Effector memory CD4-positive, alpha-beta T cell (primary cell): ENCODE measurements at regions not wholly inside any gene's neighbourhood (a gene's known extent, or its start where the extent isn't known, plus 50 kb on each side); places are given as distances from the start of the nearest gene placed in this dataset.

Experiments used
- DNase-seq, 3 donors: peaks; one replicate each; pipeline ENCODE4 v3.0.0-alpha.2; 2020
- H3K27ac ChIP-seq: 2 replicates; pipeline ENCODE4 v1.7.0; 2013; ENCODE audit warnings: mild to moderate bottlenecking, low read length, moderate library complexity; ENCODE audit not compliant: insufficient read depth, poor library complexity, severe bottlenecking
- H3K27me3 ChIP-seq: replicated peaks from 2 replicates; pipeline ENCODE4 v1.7.0; 2013; ENCODE audit warnings: mild to moderate bottlenecking, low read length; ENCODE audit not compliant: insufficient read depth, control insufficient read depth, poor library complexity, severe bottlenecking
- H3K36me3 ChIP-seq: 2 replicates; pipeline ENCODE4 v1.7.0; 2013; ENCODE audit warnings: mild to moderate bottlenecking, low read length, moderate library complexity; ENCODE audit not compliant: control insufficient read depth, insufficient read depth
- H3K4me1 ChIP-seq: 2 replicates; pipeline ENCODE4 v1.7.0; 2013; ENCODE audit warnings: low read length, mild to moderate bottlenecking; ENCODE audit not compliant: control insufficient read depth, insufficient read depth, poor library complexity, severe bottlenecking
- H3K4me3 ChIP-seq: 2 replicates; pipeline ENCODE4 v1.7.0; 2013; ENCODE audit warnings: low read length, low read depth, mild to moderate bottlenecking; ENCODE audit not compliant: insufficient read depth, poor library complexity, severe bottlenecking
- H3K9me3 ChIP-seq: 2 replicates; pipeline ENCODE4 v1.7.0; 2013; ENCODE audit warnings: mild to moderate bottlenecking, low read length, moderate library complexity; ENCODE audit not compliant: control insufficient read depth

DNA sequence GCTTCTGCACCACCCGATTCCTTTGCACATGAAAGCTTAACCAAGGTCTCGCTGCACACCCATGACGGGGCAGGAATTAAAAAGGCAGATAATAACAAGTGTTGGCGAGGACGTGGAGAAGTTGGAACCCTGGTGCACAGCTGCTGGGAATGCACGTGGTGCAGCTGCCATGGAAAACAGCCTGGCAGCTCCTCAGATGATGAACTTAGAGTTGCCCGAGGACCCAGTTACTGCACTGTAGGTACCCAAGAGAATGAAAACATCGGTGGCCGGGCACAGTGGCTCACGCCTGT, 211.6 kb upstream of the CIBAR2 start:
- Histone ChIP-seq H3K36me3 (no peaks in the 10 kb centered on the region), H3K27me3 (no peaks in the 10 kb centered on the region), H3K4me1 (no peaks in the 10 kb centered on the region), H3K4me3 (no peak overlapping the region), H3K9me3 (no peaks in the 10 kb centered on the region), H3K27ac (no peak overlapping the region)
- DNase-seq = no peak

DNA sequence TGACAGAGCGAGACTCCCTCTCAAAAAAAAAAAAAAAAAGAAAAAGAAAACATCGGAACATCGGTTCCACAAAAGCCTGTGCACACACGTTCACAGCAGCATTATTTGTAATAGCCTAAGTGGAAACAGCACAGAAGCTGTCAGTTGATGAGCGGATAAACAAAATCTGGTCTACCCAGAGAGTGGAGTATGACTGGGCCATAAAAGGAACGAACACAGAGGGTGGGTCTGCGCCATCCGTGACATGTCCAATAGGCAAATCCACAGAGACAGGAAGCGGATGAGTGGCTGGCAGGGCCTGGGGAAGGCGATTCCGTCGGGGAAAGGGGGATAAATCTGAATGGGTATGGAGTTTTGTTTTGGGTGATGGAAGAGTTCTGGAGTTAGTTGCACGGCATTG, 212.2 kb upstream of the CIBAR2 start:
- Histone ChIP-seq H3K4me1 (no peaks in the 10 kb centered on the region), H3K27me3 (no peaks in the 10 kb centered on the region), H3K36me3 (no peaks in the 10 kb centered on the region)

DNA sequence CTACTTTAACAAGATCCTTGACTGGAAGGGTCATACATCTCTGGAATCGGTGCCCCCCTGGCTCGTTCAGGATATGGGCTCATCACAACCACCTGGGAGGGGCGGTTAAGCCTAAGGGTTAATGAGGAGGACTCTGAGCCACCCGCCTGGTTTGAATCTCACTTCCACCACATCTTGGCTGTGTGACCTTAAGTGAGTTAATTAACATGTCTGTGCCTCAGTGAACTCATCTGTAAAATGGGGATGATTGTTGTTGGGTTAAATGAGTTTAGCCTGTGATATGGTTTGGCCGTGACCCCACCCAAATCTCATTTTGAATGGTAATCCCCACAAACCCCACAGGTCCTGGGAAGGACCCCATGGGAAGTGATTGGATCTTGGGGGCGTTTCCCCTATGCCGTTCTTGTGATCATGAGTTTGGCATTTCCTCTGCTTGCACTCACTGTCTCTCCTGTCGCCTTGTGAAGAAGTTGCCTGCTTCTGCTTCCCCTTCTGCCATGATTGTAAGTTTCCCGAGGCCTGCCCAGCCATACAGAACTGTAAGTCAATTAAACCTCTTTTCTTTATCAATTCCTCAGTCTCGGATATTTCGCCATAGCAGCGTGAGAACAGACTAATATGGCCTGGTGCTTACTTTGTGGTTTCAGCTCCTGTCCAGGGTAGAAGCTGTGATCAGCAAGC, 214.0 kb upstream of the CIBAR2 start:
- H3K27ac ChIP-seq = no peak overlapping the region
- H3K9me3 ChIP-seq = no peaks in the 10 kb centered on the region
- no peaks in the 10 kb centered on the region for H3K27me3 ChIP-seq
- no peaks in the 10 kb centered on the region for H3K4me1 ChIP-seq
- no peak overlapping the region for H3K4me3 ChIP-seq
- no peak for DNase-seq
- H3K36me3 ChIP-seq = no peaks in the 10 kb centered on the region

More for the DNA sequence above, 212.2 kb upstream of the CIBAR2 start:
- Histone ChIP-seq H3K4me3 (no peak overlapping the region), H3K9me3 (no peaks in the 10 kb centered on the region), H3K27ac (no peak overlapping the region)
- no peak for DNase-seq

DNA sequence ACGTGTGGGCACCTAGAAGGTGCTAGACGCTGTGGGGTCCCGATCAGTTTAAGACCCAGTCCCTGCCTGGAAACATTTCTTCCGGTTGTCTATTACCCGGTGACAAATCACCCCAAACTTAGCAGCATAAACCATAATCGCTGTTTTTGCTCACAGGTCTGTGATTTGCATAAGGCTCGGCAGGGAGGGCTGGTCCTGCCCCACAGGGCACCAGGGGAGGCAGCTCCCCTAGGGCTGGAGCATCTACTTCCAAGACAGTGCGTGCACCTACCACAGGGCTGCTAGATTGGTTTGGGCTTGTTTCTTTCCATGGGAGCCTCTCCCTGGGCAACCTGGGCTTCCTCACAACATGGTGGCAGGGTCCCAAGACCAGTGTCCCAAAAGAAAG, 214.5 kb upstream of the CIBAR2 start:
- Histone ChIP-seq H3K36me3 (no peaks in the 10 kb centered on the region), H3K4me3 (no peak overlapping the region), H3K27me3 (no peaks in the 10 kb centered on the region), H3K27ac (no peak overlapping the region), H3K4me1 (no peaks in the 10 kb centered on the region), H3K9me3 (no peaks in the 10 kb centered on the region)
- DNase-seq = no peak

DNA sequence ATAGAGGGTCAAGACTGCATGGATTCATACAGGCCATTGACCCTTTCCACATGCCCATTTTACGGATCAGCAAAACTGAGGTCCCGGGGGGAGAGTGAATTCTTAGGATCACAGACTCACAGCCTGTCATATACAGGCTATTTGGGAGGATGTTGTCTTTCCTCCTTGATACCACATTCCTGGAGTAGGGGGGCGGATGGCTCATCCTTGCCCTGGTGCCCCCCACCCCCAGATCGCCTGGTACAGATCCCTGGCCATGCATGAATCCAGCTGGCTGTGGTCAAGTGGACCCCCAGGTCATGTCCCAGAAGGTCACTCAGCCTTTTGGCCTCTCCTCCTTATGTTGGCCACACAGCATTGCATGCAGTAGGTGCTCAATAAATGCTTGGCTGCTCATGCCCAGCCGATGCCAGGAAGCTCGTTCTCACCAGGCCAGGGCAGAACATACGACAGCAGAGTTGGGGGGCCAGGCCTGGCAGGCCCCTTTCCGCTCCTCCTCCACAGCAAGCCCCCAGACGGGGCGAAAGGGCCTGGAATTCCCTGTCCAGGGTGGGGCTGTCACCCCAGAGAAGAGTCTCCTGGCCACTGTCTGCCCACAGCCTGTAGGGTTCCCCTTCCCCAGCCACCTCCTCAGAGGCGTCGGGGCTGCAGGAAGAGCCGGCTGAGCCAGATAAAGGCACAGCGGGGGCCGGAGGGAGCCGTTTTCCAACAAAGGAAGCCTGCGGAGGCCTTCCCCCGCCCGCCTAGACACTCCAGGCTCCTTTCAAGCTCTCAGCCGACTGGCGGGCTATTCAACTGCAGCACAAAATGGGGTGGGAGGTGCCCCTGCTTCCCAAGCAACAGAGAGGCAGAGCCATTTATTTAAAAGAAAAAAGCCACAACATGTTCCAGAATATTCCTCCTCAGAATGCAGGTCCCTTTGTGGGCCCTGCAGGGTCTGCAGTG, 215.7 kb upstream of the CIBAR2 start:
- DNase-seq = no peak
- no peaks in the 10 kb centered on the region for H3K27me3 ChIP-seq
- H3K36me3 ChIP-seq = no peaks in the 10 kb centered on the region
- no peak overlapping the region for H3K4me3 ChIP-seq
- H3K27ac ChIP-seq = no peak overlapping the region
- H3K4me1 ChIP-seq = no peaks in the 10 kb centered on the region
- H3K9me3 ChIP-seq = no peaks in the 10 kb centered on the region

DNA sequence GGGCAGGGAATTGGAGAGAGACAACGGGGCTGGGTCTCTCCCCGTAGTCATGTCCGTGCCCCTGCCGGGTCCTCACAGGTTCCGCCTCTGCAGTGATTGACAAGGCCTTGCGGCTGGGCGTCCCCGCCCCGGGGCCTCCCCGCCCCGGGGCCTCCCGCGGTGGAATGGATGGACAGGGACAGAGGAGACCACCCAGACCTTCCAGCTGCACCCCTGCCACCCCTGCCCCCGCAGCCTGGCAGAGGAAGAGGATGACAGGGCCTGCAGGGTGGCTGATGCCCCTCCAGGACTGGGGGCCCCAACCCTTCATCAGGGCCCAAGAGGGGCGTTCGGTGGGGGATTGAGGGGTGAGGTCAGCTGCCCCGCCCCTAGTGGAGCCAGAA, 216.4 kb upstream of the CIBAR2 start:
- DNase-seq = no peak
- Histone ChIP-seq H3K27me3 (no peaks in the 10 kb centered on the region), H3K4me1 (no peaks in the 10 kb centered on the region), H3K9me3 (no peaks in the 10 kb centered on the region), H3K27ac (no peak overlapping the region), H3K36me3 (no peaks in the 10 kb centered on the region), H3K4me3 (no peak overlapping the region)

DNA sequence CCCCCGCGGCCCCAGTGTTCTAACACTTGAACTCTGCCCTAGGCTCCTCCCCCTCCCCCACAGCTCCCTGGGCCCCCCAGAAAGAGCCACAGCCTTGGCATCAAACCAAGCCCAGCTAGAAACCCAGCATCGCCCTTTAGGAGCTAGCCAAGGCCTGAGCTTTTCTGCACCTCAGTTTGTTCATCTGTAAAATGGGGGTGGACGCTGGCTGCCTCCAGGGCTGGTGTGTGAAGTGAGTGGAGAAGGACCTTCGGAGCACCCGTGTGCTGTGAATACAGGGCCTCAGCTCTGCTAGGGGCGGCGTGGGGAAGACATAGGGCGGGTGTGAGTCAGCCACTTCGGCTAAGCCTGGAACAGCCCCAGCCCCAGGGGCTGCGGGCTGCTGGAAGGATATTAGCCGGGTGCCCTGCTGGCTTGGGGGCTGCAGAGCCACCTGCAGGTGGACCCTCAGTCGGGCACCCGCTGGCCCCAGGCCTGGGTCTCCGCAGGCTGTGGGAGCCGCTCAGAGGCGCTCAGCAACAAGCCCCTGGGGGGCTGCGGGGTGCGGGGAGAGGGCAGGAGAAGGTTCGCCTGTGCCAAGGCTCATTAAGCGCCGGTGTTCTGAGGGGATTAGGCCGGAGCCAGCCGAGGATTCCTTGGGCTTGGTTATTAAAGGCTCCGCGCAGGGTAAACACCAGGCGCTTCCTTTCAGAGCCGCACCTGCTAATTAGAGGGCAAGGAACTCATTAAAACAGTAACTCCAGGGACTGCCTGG, 217.0 kb upstream of the CIBAR2 start:
- DNase-seq = no peak
- H3K4me1 ChIP-seq = no peaks in the 10 kb centered on the region
- H3K9me3 ChIP-seq = no peaks in the 10 kb centered on the region
- H3K27me3 ChIP-seq = no peaks in the 10 kb centered on the region
- no peak overlapping the region for H3K27ac ChIP-seq
- no peak overlapping the region for H3K4me3 ChIP-seq
- H3K36me3 ChIP-seq = no peaks in the 10 kb centered on the region

DNA sequence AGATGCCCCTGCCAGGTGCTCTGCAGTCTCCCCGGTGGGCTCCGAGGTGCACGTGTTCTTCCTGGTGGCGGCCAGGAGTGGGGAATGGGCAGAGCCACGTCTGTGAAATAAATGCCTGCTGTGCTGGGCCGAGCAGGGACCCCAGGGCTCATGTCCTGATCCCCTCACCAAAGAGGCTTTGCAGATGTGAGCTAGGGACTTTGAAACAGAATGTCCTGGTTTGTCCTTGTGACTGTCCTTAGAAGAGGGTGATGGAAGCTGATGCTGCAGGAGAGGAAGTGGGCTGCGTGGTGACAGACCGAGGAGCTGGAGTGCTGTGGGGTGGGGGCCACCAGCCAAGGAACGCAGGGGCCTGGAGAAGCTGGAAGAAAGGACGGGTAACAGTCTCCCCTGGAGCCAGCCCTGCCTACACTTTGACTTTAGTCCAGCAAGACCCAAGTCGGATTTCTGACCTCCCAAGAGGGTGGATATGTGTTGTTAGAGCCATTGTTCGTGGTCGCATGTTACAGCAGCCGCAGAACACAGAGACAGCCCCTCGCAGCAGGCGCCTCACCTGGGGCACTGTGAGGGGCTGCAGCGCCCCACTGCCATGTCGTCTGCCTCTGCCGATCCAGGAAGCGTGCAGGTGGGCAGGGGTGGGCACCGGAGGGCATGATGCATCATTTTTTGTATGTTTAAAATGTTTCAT, 217.9 kb upstream of the CIBAR2 start:
- H3K36me3 ChIP-seq = no peaks in the 10 kb centered on the region
- peaks cover 6% of the 10 kb centered on the region for H3K27me3 ChIP-seq
- H3K9me3 ChIP-seq = no peaks in the 10 kb centered on the region
- no peak overlapping the region for H3K4me3 ChIP-seq
- no peak overlapping the region for H3K27ac ChIP-seq
- H3K4me1 ChIP-seq = no peaks in the 10 kb centered on the region
- no peak for DNase-seq

DNA sequence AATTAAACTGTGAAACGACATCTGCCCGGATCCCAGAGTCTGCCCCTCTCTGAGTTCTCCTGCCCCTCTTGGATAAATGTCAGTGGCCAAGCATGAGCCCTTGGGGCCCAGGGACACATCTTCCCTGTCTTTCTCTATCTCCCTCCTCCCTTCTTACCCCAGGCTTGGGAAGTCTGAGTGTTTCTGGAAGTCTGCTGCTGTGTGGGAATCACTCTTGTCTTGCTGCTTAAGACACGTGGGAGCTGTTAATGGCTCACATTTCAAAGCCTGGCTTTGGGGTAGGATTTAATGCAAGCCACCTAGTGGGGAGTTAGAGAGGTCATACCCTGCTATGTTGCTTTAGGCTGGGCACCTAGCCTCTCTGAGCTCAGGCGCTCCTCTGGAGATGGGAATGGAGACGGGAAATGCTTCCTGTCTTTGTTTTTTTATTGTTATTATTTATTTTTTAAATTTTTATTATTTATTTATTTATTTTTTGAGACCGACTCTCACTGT, 218.5 kb upstream of the CIBAR2 start:
- DNase-seq = no peak
- peaks cover 6% of the 10 kb centered on the region for H3K27me3 ChIP-seq
- peaks cover 2% of the 10 kb centered on the region for H3K4me1 ChIP-seq
- no peak overlapping the region for H3K27ac ChIP-seq
- no peak overlapping the region for H3K4me3 ChIP-seq
- H3K36me3 ChIP-seq = no peaks in the 10 kb centered on the region
- no peaks in the 10 kb centered on the region for H3K9me3 ChIP-seq
